Stimulated activated CD8-positive, alpha-beta memory T cell treated with anti-CD3 and anti-CD28 coated beads, Interleukin-2, amount 100 ng/mL, for 48 hours (primary cell): ENCODE measurements at regions not wholly inside any gene's neighbourhood (a gene's known extent, or its start where the extent isn't known, plus 50 kb on each side); places are given as distances from the start of the nearest gene placed in this dataset.

Source experiments
- DNase-seq, 2 donors: peaks; one replicate each; pipeline ENCODE4 v3.0.0-alpha.2; 2020; ENCODE audit warnings: low read depth in 2 of 2

GRCh38 chr6:92166666-92167065 lies 1252.7 kb downstream of the EPHA7 start:
- no peak for DNase-seq

GRCh38 chr6:92161953-92162352 lies 1257.4 kb downstream of the EPHA7 start:
- no peak for DNase-seq

GRCh38 chr6:92160226-92160625 lies 1259.1 kb downstream of the EPHA7 start:
- DNase-seq, result no peak

- DNase-seq, result no peak
Observed at GRCh38 chr6:92159046-92159445, 1260.3 kb downstream of the EPHA7 start.

- no peak for DNase-seq
Observed at GRCh38 chr6:92150553-92150952, 1268.8 kb downstream of the EPHA7 start.

- DNase-seq, result no peak
Observed at GRCh38 chr6:92147246-92147645, 1272.1 kb downstream of the EPHA7 start.

- no peak for DNase-seq
Observed at GRCh38 chr6:92139601-92140000, 1279.8 kb downstream of the EPHA7 start.

- DNase-seq, result no peak
Observed at GRCh38 chr6:92132957-92133356, 1286.4 kb downstream of the EPHA7 start.

GRCh38 chr6:92132457-92132856 lies 1286.9 kb downstream of the EPHA7 start:
- DNase-seq, result no peak

- DNase-seq, result no peak
Observed at GRCh38 chr6:92130944-92131343, 1288.4 kb downstream of the EPHA7 start.

- no peak for DNase-seq
Observed at GRCh38 chr6:92126983-92127382, 1292.4 kb downstream of the EPHA7 start.

- no peak for DNase-seq
Observed at GRCh38 chr6:92126088-92126487, 1293.3 kb downstream of the EPHA7 start.

- DNase-seq, result no peak
Observed at GRCh38 chr6:92125681-92126080, 1293.7 kb downstream of the EPHA7 start.

GRCh38 chr6:92124200-92124651 lies 1295.1 kb downstream of the EPHA7 start:
- DNase-seq, result no peak

- DNase-seq, result no peak
Observed at GRCh38 chr6:92122746-92123145, 1296.6 kb downstream of the EPHA7 start.

- DNase-seq, result no peak
Observed at GRCh38 chr6:92121228-92121627, 1298.1 kb downstream of the EPHA7 start.

GRCh38 chr6:92117800-92118199 lies 1301.6 kb downstream of the EPHA7 start:
- no peak for DNase-seq

GRCh38 chr6:92114797-92115196 lies 1304.6 kb downstream of the EPHA7 start:
- no peak for DNase-seq

GRCh38 chr6:92114091-92114675 lies 1305.2 kb downstream of the EPHA7 start:
- no peak for DNase-seq

GRCh38 chr6:92111386-92111785 lies 1308.0 kb downstream of the EPHA7 start:
- no peak for DNase-seq

GRCh38 chr6:92110403-92110802 lies 1309.0 kb downstream of the EPHA7 start:
- no peak for DNase-seq

GRCh38 chr6:92109956-92110355 lies 1309.4 kb downstream of the EPHA7 start:
- no peak for DNase-seq

- no peak for DNase-seq
Observed at GRCh38 chr6:92109256-92109655, 1310.1 kb downstream of the EPHA7 start.

GRCh38 chr6:92086750-92087149 lies 1332.6 kb downstream of the EPHA7 start:
- no peak for DNase-seq
